ENCODE measurements at regions not wholly inside any gene's neighbourhood (a gene's known extent, or its start where the extent isn't known, plus 50 kb on each side); places are given as distances from the start of the nearest gene placed in this dataset.

GRCh38 chr1:224503161-224504118 is 68.8 kb upstream of the WDR26 start:
- in situ Hi-C loops (cut with HindIII; ENCODE audit: low pct_unique_long_range_greater_than_20kb, low sequenced_read_pairs), result no loop called here

GRCh38 chr1:224504297-224505041 is 69.9 kb upstream of the WDR26 start:
- no peak for DNase-seq (ENCODE audit: low read depth, low spot score)

More at GRCh38 chr1:224503161-224504118, 68.8 kb upstream of the WDR26 start:
- DNase-seq (ENCODE audit: low read depth, low spot score), result peak; percentile 23

GRCh38 chr1:224505454-224506093 is 71.0 kb upstream of the WDR26 start:
- in situ Hi-C loops (cut with HindIII; ENCODE audit: low pct_unique_long_range_greater_than_20kb, low sequenced_read_pairs), result no loop called here
- no peak for DNase-seq (ENCODE audit: low read depth, low spot score)

More at GRCh38 chr1:224504297-224505041, 69.9 kb upstream of the WDR26 start:
- in situ Hi-C loops (cut with HindIII; ENCODE audit: low pct_unique_long_range_greater_than_20kb, low sequenced_read_pairs), result no loop called here

- in situ Hi-C loops (cut with HindIII; ENCODE audit: low pct_unique_long_range_greater_than_20kb, low sequenced_read_pairs), result no loop called here
- DNase-seq (ENCODE audit: low read depth, low spot score), result no peak
Observed at GRCh38 chr1:224506141-224506814, 71.7 kb upstream of the WDR26 start.

- DNase-seq (ENCODE audit: low read depth, low spot score), result no peak
- in situ Hi-C loops (cut with HindIII; ENCODE audit: low pct_unique_long_range_greater_than_20kb, low sequenced_read_pairs), result no loop called here
Observed at GRCh38 chr1:224507771-224508523, 73.3 kb upstream of the WDR26 start.

- DNase-seq (ENCODE audit: low read depth, low spot score), result no peak
- in situ Hi-C loops (cut with HindIII; ENCODE audit: low pct_unique_long_range_greater_than_20kb, low sequenced_read_pairs), result no loop called here
Observed at GRCh38 chr1:224509907-224510306, 75.3 kb upstream of the WDR26 start.

GRCh38 chr1:224510880-224511645 is 76.5 kb upstream of the WDR26 start:
- in situ Hi-C loops (cut with HindIII; ENCODE audit: low pct_unique_long_range_greater_than_20kb, low sequenced_read_pairs), result no loop called here
- peak; percentile 57 for DNase-seq (ENCODE audit: low read depth, low spot score)

- in situ Hi-C loops (cut with HindIII; ENCODE audit: low pct_unique_long_range_greater_than_20kb, low sequenced_read_pairs), result no loop called here
- no peak for DNase-seq (ENCODE audit: low read depth, low spot score)
Observed at GRCh38 chr1:224512600-224513151, 78.1 kb upstream of the WDR26 start.

- in situ Hi-C loops (cut with HindIII; ENCODE audit: low pct_unique_long_range_greater_than_20kb, low sequenced_read_pairs), result no loop called here
- no peak for DNase-seq (ENCODE audit: low read depth, low spot score)
Observed at GRCh38 chr1:224513383-224513782, 78.8 kb upstream of the WDR26 start.

GRCh38 chr1:224513787-224514209 is 79.2 kb upstream of the WDR26 start:
- peak; percentile 87 for DNase-seq (ENCODE audit: low read depth, low spot score)
- in situ Hi-C loops (cut with HindIII; ENCODE audit: low pct_unique_long_range_greater_than_20kb, low sequenced_read_pairs), result no loop called here

- in situ Hi-C loops (cut with HindIII; ENCODE audit: low pct_unique_long_range_greater_than_20kb, low sequenced_read_pairs), result no loop called here
- DNase-seq (ENCODE audit: low read depth, low spot score), result no peak
Observed at GRCh38 chr1:224517171-224517570, 82.6 kb upstream of the WDR26 start.

GRCh38 chr1:224518528-224518927 is 83.9 kb upstream of the WDR26 start:
- in situ Hi-C loops (cut with HindIII; ENCODE audit: low pct_unique_long_range_greater_than_20kb, low sequenced_read_pairs), result no loop called here

GRCh38 chr1:224519874-224520273 is 85.3 kb upstream of the WDR26 start:
- in situ Hi-C loops (cut with HindIII; ENCODE audit: low pct_unique_long_range_greater_than_20kb, low sequenced_read_pairs), result no loop called here
- DNase-seq (ENCODE audit: low read depth, low spot score), result no peak

More at GRCh38 chr1:224518528-224518927, 83.9 kb upstream of the WDR26 start:
- no peak for DNase-seq (ENCODE audit: low read depth, low spot score)

- in situ Hi-C loops (cut with HindIII; ENCODE audit: low pct_unique_long_range_greater_than_20kb, low sequenced_read_pairs), result no loop called here
- DNase-seq (ENCODE audit: low read depth, low spot score), result no peak
Observed at GRCh38 chr1:224520808-224521207, 86.2 kb upstream of the WDR26 start.

- in situ Hi-C loops (cut with HindIII; ENCODE audit: low pct_unique_long_range_greater_than_20kb, low sequenced_read_pairs), result no loop called here
Observed at GRCh38 chr1:224521904-224522734, 87.5 kb upstream of the WDR26 start.

More at GRCh38 chr1:224521904-224522734, 87.5 kb upstream of the WDR26 start:
- DNase-seq (ENCODE audit: low read depth, low spot score), result peak; percentile 34
